ENCODE measurements at regions not wholly inside any gene's neighbourhood (a gene's known extent, or its start where the extent isn't known, plus 50 kb on each side); places are given as distances from the start of the nearest gene placed in this dataset.

DNA sequence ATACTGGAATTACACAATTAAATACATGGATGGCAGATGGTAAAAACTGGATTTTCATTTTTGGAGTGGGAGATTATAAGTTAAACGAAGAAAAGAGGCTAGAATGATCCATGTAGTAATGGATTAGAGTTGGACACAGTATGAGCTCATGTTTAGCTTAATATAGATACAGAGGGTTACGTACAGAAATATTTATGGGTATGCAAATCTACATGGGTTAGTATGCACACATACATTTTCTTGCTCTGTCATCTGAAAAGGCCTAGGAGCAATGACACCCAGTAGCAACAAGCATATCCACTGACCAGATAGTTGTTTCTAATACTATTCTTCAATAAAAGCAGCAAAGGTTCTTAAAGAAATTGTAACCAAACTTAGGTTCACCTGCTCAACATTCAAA, 366.4 kb downstream of the SEMA3D start:
- DNase-seq (ENCODE audit: low spot score), result no peak

DNA sequence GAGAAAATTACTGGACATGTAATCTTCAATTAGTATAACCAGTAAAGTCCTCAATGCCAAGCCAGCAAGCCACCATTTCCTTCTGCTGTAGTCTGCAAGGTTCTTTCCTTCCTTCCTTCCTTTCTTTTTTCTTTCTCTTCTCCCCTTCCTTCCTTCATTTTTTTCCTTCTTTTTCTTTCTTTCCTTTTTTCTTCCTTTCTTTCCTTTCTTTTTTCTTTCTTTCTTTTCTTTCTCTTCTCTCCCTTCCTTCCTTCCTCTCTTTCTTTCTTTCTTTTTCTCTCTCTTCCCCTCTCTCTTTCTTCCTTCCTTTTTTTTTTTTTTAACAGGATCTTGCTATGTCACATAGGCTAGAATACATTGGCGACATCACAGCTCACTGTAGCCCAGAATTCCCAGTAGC, 369.8 kb downstream of the SEMA3D start:
- no peak for DNase-seq (ENCODE audit: low spot score)

- DNase-seq (ENCODE audit: low spot score), result no peak
Measured at GRCh38 chr7:84813376-84813775, 373.5 kb downstream of the SEMA3D start.

DNA sequence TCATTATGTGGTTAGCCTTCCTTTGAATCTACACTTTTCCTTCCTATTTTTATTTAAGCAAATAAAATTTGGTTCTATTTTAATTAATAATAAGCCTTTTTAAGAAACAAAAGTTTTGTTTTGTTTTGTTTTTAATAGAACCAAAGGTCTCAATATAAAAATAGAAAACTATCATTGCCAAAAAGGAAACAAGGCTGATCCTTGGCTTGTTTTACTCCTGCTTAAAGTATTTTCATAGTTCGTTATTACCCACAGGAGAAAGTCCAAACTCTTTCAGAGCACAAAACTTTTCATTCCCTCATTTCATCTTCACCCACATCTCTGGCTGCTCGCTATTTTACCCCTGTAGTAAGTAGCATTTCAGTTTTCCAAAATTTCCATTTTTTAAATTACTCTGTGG, 374.8 kb downstream of the SEMA3D start:
- no peak for DNase-seq (ENCODE audit: low spot score)

GRCh38 chr7:84811362-84811761, 375.5 kb downstream of the SEMA3D start:
- DNase-seq (ENCODE audit: low spot score), result no peak

- no peak for DNase-seq (ENCODE audit: low spot score)
Measured at GRCh38 chr7:84809877-84810276, 377.0 kb downstream of the SEMA3D start.

DNA sequence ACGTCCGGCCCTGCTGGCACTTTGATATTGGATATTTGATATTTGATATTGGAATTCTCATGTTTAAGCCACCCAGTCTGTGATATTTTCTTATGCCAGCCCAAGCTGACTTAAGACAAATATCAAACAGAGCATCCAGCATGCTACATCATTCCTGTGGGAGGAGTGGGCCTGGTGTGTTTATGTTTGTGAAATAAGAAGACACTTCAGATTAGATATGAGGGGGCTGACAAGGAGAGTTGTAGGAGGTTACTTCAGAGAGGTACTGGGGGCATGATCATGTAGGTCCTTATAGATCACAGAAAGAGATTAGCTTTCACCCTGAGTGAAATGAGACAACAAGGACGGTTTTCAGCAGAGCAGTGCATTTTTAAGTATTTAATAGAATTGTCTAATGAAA, 382.9 kb downstream of the SEMA3D start:
- DNase-seq (ENCODE audit: low spot score), result no peak

DNA sequence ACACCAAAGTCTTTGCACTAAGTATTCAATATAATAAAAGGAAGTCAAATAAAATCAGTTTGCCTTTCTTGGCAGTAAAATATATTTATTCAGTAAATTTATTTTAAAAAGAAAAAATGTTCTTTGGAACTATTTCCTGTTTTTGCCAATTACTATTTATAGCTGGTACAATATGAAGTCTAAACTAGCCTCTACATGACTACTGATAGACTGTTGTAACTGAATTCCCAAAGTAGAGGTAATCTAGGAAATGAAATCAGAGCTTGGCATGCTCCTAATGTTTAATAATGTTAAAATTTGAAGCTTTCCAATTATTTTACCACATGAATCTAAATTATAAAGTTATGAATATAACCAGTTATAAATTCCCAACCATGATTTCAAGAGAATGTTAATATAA, 385.5 kb downstream of the SEMA3D start:
- DNase-seq (ENCODE audit: low spot score), result no peak

GRCh38 chr7:84800846-84801245, 386.0 kb downstream of the SEMA3D start:
- no peak for DNase-seq (ENCODE audit: low spot score)

GRCh38 chr7:84799106-84799505, 387.8 kb downstream of the SEMA3D start:
- no peak for DNase-seq (ENCODE audit: low spot score)

GRCh38 chr7:84792231-84792893, 394.5 kb downstream of the SEMA3D start:
- no peak for DNase-seq (ENCODE audit: low spot score)

DNA sequence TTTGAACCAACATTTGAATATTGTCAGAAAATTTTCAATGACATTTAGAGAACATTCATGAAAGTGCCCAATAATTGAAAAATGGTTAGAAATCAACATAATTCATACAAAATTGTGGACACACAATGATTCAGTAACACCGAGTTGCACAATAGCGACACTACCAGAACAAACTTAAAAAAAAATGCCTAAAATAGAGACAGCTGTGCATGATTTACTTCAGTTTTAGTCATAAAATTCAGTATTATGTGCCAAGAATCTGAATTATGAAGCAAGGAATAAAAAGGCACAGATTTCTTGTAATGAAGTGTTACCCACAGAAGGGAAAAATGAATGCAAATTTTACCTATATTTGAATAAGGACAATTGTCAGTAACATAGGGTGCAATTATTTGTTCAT, 396.0 kb downstream of the SEMA3D start:
- DNase-seq (ENCODE audit: low spot score), result no peak

DNA sequence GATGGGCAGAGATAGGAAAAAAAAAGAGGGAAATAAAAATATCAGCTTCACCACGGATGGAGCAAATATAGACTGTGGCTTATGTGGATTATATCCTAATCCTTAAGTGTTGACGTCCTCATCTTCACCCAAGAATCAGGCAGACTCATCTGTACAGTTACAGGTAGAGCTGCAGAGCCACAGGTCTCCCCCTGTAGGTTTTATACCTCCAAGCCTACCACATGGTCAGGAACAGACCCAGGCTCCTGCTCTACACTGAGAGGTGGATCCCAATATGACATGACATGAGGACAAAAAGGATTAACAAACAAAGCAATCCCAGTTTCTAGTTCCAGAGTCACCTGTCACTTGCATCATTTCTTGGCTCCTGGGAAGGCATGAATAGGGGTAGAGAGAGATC, 400.8 kb downstream of the SEMA3D start:
- DNase-seq (ENCODE audit: low spot score), result no peak

DNA sequence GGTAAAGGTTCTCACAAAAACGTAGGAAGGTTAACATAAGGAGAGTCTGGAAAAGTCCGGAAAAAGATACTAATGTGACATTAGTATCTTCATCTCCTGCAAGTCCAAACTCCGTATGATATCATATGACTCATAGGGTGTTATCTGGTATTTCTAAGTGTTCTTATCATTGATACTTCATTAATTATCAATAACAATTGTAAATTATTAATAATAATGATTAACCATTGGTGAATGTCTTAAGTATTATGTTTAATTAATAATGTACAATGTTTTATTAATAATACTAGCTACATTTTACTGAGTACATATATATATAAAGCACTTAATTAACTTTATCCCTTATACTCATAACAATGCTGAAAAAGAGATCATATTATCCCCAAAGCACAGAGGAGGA, 402.4 kb downstream of the SEMA3D start:
- no peak for DNase-seq (ENCODE audit: low spot score)

DNA sequence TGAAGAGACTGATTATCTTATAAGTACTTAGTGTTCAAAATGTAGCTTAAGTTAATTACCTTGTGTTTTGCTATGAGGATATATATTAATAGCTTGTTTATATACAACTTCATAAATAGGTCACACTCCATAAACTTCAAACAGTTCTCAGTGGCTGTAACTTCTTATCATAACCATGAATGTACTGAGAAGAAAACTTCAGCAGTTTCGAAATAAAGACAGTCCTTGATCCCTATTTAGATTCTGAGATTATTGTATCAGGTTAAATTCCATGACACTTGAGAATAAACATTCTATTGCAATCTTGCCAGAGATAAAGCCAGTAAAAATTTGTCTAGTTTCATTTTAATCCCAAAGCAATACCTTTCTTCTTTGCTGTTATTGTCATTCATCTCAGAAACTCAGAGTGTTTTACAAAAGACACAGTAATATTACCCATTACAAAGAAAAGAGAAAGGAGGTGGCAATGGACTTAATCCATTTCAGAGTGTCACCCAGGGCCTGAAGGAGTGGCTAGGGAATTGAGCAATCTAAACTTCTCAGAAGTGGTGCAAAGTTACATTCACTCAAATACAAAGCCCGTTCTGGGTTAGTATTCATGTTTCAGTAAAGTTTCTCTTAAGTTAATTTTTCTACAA, 403.6 kb downstream of the SEMA3D start:
- DNase-seq (ENCODE audit: low spot score), result no peak

GRCh38 chr7:84781838-84782237, 405.0 kb downstream of the SEMA3D start:
- no peak for DNase-seq (ENCODE audit: low spot score)

GRCh38 chr7:84780158-84781124, 406.4 kb downstream of the SEMA3D start:
- DNase-seq (ENCODE audit: low spot score), result no peak

DNA sequence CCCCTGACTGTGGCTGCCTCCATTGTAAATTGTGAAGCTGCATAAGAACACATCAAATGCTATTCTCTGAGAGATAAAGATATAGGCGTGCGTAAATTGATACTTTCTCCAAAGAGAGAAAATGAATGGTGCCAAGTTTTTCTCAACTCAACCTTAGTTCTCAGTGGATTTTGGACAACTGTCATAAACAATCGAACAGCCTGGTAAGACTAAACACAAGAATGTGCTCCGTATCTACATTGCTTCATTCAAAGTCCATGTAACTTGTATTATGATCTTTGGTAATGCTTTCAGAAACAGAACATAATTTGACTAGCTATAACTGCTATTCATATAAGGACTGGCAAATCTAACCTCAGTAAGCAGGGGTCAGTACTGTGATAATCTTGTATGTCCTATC, 429.1 kb downstream of the SEMA3D start:
- DNase-seq (ENCODE audit: low spot score), result no peak

DNA sequence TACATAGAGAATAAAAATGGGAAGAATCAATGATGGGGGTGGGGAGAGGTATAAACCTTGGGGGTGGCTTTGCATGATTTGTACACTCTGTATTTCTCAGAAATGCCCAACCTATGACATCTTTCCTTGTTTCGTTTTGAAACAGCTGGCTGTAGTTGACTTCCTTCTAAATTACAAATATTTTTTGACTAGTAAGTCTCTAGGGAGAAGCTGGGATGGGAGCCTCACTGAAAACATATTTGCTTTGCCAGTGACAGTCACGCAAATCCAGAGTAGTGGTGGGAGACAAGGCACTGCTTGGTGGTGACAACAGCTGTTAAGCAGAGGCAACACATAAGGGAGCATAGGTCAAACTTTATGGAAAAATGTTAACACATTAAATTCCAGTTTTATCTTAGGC, 440.5 kb downstream of the SEMA3D start:
- DNase-seq (ENCODE audit: low spot score), result no peak

- no peak for DNase-seq (ENCODE audit: low spot score)
Measured at GRCh38 chr7:84744385-84744784, 442.5 kb downstream of the SEMA3D start.

GRCh38 chr7:84738583-84739150, 448.2 kb downstream of the SEMA3D start:
- no peak for DNase-seq (ENCODE audit: low spot score)

- DNase-seq (ENCODE audit: low spot score), result no peak
Measured at GRCh38 chr7:84735677-84736076, 451.2 kb downstream of the SEMA3D start.

DNA sequence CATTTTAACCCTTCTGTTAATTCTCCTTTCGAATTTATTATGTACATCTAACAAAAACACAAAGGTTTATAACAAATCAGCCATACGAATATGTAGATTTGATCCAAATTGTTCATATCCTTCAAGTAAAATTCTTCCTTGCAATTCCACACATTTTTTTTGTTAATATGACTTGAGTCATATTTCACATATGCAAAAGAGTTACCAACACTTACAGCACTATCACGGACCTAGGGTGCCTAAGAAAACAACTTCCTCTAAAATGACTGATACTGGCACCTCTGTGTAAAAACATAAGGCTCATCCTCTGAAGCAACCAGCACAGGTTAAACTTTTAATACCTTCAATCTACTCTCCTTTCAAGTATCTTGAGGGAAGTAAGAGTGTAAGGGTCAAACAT, 451.8 kb downstream of the SEMA3D start:
- no peak for DNase-seq (ENCODE audit: low spot score)
